ENCODE measurements at regions not wholly inside any gene's neighbourhood (a gene's known extent, or its start where the extent isn't known, plus 50 kb on each side); places are given as distances from the start of the nearest gene placed in this dataset.
"Not testable (repeated sequence)": the region's sequence is repeated elsewhere in the genome, so short reads cannot be mapped to it uniquely, and the experiment has no call there.

GRCh38 chr3:80897005-80897404 is 864.4 kb downstream of the GBE1 start:
- TF ChIP-seq POLR2A (IDR thresholded peaks at IDR 0.05; ENCODE audit: low read depth); EP300 (IDR thresholded peaks at IDR 0.05): not testable (repeated sequence)

All from esophagus muscularis mucosa (tissue), 2 donors.